Colonic mucosa (tissue), 4 donors: ENCODE measurements at regions not wholly inside any gene's neighbourhood (a gene's known extent, or its start where the extent isn't known, plus 50 kb on each side); places are given as distances from the start of the nearest gene placed in this dataset.

Experiments used
- DNase-seq: peaks from one replicate; pipeline ENCODE4 v3.0.0-alpha.2; 2020
- H3K27ac ChIP-seq: fragments of 200-600 bp; one replicate; pipeline ENCODE4 v1.8.0; 2021
- H3K27me3 ChIP-seq: fragments of 200-600 bp; one replicate; pipeline ENCODE4 v1.8.0; 2021
- H3K36me3 ChIP-seq: fragments of 200-600 bp; one replicate; pipeline ENCODE4 v1.8.0; 2021
- H3K4me1 ChIP-seq: fragments of 200-600 bp; one replicate; pipeline ENCODE4 v1.8.0; 2021; ENCODE audit warnings: mild to moderate bottlenecking
- H3K4me3 ChIP-seq: fragments of 200-600 bp; one replicate; pipeline ENCODE4 v1.8.0; 2021
- H3K9ac ChIP-seq, 2 donors: one replicate each; pipeline ENCODE4 v1.7.0; 2013; ENCODE audit warnings: control low read depth in 2 of 2, low read depth in 2 of 2, low read length in 2 of 2
- H3K9me3 ChIP-seq: fragments of 200-600 bp; one replicate; pipeline ENCODE4 v1.8.0; 2021
- intact Hi-C: fragments of 100-400 bp; cut with DNase I; formaldehyde crosslinking; loops from one replicate; pipeline ENCODE4 v1.14.1; 2022
- TF ChIP-seq, protein P1 (sequence below): fragments of 200-600 bp; IDR thresholded peaks from one replicate; pipeline ENCODE4 v1.8.0; 2022; ENCODE audit warnings: antibody characterized with exemption, mild to moderate bottlenecking
- donor health status: healthy.
- donor health status: DM: no; HTN: no; CAD: no.
- donor health status: DM: no; HTN: no; CAD: no.

- Histone ChIP-seq H3K36me3 (no peaks in the 10 kb centered on the region), H3K4me1 (no peaks in the 10 kb centered on the region), H3K9ac (no peak overlapping the region), H3K27me3 (no peaks in the 10 kb centered on the region), H3K9me3 (no peaks in the 10 kb centered on the region), H3K27ac (no peak overlapping the region), H3K4me3 (no peak overlapping the region)
- TF ChIP-seq, protein P1, sequence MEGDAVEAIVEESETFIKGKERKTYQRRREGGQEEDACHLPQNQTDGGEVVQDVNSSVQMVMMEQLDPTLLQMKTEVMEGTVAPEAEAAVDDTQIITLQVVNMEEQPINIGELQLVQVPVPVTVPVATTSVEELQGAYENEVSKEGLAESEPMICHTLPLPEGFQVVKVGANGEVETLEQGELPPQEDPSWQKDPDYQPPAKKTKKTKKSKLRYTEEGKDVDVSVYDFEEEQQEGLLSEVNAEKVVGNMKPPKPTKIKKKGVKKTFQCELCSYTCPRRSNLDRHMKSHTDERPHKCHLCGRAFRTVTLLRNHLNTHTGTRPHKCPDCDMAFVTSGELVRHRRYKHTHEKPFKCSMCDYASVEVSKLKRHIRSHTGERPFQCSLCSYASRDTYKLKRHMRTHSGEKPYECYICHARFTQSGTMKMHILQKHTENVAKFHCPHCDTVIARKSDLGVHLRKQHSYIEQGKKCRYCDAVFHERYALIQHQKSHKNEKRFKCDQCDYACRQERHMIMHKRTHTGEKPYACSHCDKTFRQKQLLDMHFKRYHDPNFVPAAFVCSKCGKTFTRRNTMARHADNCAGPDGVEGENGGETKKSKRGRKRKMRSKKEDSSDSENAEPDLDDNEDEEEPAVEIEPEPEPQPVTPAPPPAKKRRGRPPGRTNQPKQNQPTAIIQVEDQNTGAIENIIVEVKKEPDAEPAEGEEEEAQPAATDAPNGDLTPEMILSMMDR, result no peak
- intact Hi-C loops, result no loop called here
- no peak for DNase-seq
These were observed 470.1 kb downstream of the TMX3 start for GRCh38 chr18:68244786-68245185.

- Histone ChIP-seq H3K27ac (no peak overlapping the region), H3K36me3 (no peaks in the 10 kb centered on the region), H3K9ac (no peak overlapping the region), H3K9me3 (no peaks in the 10 kb centered on the region), H3K27me3 (no peaks in the 10 kb centered on the region), H3K4me3 (no peak overlapping the region), H3K4me1 (no peaks in the 10 kb centered on the region)
- DNase-seq, result no peak
- intact Hi-C loops, result no loop called here
- TF ChIP-seq, protein P1, result no peak
These were observed 473.0 kb downstream of the TMX3 start for GRCh38 chr18:68241881-68242280.

DNA sequence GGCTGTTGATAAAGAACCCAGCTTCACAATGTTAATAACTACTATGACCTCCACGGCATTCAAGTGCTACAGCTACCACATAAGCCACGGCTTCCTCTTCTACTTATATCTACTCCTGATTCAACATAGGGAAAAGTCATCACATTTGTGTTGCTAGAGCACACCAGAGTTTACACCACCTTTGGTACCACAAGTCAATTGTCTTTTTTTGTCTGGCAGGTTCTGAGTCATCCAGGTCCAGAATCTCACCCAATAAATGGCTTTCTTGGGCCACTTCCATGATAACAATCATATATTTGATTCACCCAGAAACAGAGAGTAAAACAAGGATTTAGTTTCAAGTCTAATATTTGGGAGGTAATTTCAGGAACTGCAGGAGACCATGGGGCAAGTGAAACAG lies 480.2 kb downstream of the TMX3 start:
- no peaks in the 10 kb centered on the region for H3K36me3 ChIP-seq
- TF ChIP-seq, protein P1, result no peak
- no peak for DNase-seq
- no peak overlapping the region for H3K9ac ChIP-seq
- H3K27me3 ChIP-seq, result no peaks in the 10 kb centered on the region
- no peak overlapping the region for H3K27ac ChIP-seq
- intact Hi-C loops, result no loop called here
- no peak overlapping the region for H3K4me3 ChIP-seq
- H3K4me1 ChIP-seq, result no peaks in the 10 kb centered on the region
- H3K9me3 ChIP-seq, result no peaks in the 10 kb centered on the region

DNA sequence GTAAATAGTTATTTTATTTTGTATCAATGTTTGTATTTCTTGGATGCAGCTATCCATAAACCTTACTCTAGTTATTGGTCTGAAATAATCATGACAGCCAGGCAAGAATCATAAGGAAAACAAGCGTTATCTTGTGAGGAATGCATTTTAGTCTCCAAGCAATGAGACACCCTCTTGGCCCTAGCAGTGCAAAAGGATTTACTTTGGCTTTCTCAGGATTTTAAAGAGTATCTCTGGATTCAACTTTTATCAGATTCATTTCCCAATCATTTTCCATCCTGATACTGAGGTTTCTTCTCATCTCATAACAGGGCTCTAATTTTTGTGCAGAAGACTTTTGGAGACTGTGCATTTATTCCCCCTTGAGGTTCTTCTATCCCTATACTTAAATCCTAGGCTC lies 480.8 kb downstream of the TMX3 start:
- no peak for DNase-seq
- TF ChIP-seq, protein P1, result no peak
- Histone ChIP-seq H3K9ac (no peak overlapping the region), H3K9me3 (no peaks in the 10 kb centered on the region), H3K27ac (no peak overlapping the region), H3K4me1 (no peaks in the 10 kb centered on the region), H3K27me3 (no peaks in the 10 kb centered on the region), H3K4me3 (no peak overlapping the region), H3K36me3 (no peaks in the 10 kb centered on the region)
- intact Hi-C loops, result no loop called here

DNA sequence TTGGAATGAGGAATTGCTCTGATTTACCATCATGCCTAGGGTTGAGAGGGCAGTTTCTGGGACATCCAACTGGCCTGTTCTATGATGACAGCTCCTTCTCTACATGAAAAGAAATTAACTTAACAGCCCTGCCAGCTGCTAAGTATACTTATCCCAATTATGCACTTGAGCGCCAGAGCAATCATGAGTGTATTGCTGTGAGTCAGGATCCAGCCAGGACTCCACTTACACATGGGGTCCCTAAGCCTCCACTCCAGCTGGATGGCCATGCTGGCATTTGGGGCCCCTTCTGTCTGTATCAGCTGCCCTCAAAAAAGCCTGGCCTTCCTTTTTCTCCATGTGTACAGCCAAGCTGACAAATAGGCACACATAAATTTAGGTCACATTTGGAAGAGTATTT lies 481.9 kb downstream of the TMX3 start:
- no peak for DNase-seq
- intact Hi-C loops, result no loop called here
- H3K4me3 ChIP-seq, result no peak overlapping the region
- H3K4me1 ChIP-seq, result no peaks in the 10 kb centered on the region
- no peaks in the 10 kb centered on the region for H3K9me3 ChIP-seq
- H3K27me3 ChIP-seq, result no peaks in the 10 kb centered on the region
- no peaks in the 10 kb centered on the region for H3K36me3 ChIP-seq
- no peak overlapping the region for H3K9ac ChIP-seq
- no peak overlapping the region for H3K27ac ChIP-seq
- TF ChIP-seq, protein P1, result no peak

DNA sequence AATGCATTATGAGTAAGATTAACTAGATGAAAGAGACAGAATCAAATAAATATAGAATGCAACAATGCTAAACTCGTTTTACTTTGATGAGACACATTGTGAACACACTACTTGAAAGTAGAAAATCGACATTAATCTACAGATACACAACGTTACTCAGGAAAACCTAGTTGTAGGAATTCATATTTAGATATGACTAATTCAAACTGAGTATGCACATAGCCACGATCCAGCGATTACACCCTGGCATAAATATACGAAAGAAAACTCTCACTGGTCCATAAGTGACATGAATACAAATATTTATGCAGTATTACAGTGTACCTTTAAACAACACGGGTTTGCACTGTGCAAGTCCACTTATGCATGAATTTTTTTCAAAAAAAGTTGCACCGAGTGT lies 485.6 kb downstream of the TMX3 start:
- TF ChIP-seq, protein P1, result no peak
- intact Hi-C loops, result no loop called here
- no peaks in the 10 kb centered on the region for H3K36me3 ChIP-seq
- no peak overlapping the region for H3K4me3 ChIP-seq
- no peak overlapping the region for H3K9ac ChIP-seq
- H3K27me3 ChIP-seq, result no peaks in the 10 kb centered on the region
- H3K9me3 ChIP-seq, result no peaks in the 10 kb centered on the region
- H3K27ac ChIP-seq, result no peak overlapping the region
- DNase-seq, result no peak
- no peaks in the 10 kb centered on the region for H3K4me1 ChIP-seq
